ENCODE measurements at regions not wholly inside any gene's neighbourhood (a gene's known extent, or its start where the extent isn't known, plus 50 kb on each side); places are given as distances from the start of the nearest gene placed in this dataset.

DNA sequence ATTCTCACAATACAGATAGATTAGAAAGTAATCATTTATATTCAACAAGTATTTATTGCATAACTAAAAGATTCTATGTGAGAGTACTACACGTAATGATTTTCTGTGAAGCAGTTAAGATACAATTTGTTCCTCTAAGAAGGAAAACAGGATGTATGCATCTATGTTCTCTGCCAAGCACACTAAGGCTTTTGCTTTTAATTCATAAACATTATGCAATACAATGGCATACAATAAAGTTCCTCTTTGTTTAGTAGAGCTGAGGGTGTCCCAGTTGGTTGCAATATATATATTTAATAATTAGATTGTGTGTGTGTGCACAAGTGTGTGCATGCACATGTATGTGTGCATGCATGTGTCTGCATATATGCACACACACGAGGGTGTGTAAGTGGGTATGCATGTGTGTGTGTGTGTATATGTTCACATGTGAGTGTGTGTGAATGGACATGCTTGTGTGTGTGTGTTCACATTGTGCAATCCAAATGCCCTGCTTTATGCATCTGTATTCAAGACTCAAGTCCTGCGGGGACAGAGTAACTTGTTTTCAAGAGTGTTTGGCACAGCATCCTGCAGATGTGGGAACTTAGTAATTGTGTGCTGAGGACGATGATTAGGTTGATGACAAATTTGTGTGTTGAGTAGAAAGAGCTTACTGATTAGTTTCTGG lies 481.5 kb upstream of the KLF6 start:
- TF ChIP-seq, protein P1, sequence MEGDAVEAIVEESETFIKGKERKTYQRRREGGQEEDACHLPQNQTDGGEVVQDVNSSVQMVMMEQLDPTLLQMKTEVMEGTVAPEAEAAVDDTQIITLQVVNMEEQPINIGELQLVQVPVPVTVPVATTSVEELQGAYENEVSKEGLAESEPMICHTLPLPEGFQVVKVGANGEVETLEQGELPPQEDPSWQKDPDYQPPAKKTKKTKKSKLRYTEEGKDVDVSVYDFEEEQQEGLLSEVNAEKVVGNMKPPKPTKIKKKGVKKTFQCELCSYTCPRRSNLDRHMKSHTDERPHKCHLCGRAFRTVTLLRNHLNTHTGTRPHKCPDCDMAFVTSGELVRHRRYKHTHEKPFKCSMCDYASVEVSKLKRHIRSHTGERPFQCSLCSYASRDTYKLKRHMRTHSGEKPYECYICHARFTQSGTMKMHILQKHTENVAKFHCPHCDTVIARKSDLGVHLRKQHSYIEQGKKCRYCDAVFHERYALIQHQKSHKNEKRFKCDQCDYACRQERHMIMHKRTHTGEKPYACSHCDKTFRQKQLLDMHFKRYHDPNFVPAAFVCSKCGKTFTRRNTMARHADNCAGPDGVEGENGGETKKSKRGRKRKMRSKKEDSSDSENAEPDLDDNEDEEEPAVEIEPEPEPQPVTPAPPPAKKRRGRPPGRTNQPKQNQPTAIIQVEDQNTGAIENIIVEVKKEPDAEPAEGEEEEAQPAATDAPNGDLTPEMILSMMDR (IDR thresholded peaks at IDR 0.05) = no peak
- no peak for TF ChIP-seq POLR2A (IDR thresholded peaks at IDR 0.05)

Measured in thyroid gland (tissue), 4 donors.